G401.6 (cell line): ENCODE measurements at regions not wholly inside any gene's neighbourhood (a gene's known extent, or its start where the extent isn't known, plus 50 kb on each side); places are given as distances from the start of the nearest gene placed in this dataset.
"Not testable (repeated sequence)": the region's sequence is repeated elsewhere in the genome, so short reads cannot be mapped to it uniquely, and the experiment has no call there.

Experiments used
- FAIRE-seq: peaks from 2 replicates; lab custom pipeline; 2012; peaks lifted over from hg19 to GRCh38; lab: Jason Lieb, UNC

DNA sequence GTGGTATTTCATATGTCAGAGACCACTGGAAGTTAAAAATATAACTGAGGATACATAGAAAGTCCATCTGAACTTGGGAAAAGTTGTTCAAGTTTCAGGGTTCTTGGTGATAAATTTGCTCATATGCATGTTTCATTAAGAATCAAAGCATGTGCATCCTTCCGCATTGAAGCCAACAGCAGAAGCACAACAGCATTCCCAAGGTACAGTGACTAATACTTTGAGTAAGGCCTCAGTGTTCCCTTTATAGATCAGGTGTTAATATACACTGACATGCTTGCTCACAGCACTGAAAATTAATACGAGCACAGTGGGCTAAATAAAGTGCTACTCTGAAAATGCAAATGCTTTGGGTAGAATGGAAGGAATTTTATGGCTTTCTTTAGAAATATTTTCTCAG is 691.1 kb downstream of the METTL15 start:
- FAIRE-seq: no peak

- no peak for FAIRE-seq
Observed at GRCh38 chr11:28798286-28798685, 690.1 kb downstream of the METTL15 start.

DNA sequence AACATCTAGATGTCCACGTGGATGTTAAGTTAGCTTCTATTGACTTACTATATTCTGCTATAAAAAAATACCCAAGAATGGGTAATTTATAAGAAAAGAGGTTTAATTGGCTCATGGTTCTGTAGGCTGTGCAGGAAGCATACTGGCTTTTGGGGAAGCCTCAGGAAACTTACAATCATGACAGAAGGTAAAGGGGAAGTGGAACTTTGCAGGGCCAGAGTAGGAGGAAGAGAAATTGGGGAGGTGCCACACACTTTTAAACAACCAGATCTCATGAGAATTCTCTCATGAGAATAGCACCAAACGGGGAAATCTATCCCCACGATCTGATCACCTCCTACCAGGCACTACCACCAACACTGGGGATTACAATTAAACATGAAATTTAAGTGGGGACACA is 689.3 kb downstream of the METTL15 start:
- no peak for FAIRE-seq

- FAIRE-seq: no peak
Observed at GRCh38 chr11:28794405-28794804, 686.2 kb downstream of the METTL15 start.

DNA sequence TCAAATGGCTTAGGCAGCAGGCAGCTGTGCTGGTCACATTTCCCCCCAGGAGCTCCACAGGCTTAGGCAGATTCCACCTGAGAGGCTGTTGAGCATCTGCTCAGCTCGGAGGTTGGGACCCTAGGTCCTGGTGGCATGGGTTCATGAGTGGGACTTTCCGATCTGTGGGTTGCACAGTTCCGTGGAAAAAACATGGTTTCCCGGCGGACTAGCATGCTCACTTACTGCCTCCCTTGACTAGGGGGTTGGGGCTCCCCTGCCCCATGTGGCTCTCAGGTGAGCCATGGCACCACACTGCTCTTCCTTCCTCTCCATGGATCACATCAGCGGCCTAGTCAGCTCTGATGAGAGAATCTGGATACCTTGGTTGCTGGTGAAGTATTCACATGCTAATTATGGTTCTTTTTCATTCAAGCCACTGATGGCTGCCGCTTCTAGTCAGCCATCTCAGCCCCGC is 685.1 kb downstream of the METTL15 start:
- FAIRE-seq: no peak

DNA sequence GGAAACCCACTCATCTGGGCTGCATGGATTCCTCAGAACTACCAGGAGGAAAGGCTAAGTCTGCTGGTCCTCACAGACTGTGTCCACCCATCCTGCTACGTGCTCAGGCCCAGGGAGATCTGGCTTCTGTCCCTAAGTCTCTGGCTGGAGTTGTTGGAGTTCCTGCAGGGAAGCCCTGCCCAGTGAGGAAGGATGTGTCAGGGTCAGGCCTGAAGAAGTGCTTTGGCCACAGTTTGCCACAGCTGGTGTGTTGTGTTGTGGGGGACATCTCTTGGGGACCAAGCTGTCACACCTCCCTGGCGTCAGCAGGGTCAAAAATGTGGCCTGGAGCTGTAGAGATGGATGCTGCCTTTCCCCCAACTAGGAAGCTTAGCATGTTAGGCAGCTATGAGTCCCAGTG is 684.7 kb downstream of the METTL15 start:
- FAIRE-seq: no peak

GRCh38 chr11:28787897-28788296 is 679.7 kb downstream of the METTL15 start:
- not testable (repeated sequence) for FAIRE-seq

GRCh38 chr11:28777126-28777525 is 668.9 kb downstream of the METTL15 start:
- no peak for FAIRE-seq

DNA sequence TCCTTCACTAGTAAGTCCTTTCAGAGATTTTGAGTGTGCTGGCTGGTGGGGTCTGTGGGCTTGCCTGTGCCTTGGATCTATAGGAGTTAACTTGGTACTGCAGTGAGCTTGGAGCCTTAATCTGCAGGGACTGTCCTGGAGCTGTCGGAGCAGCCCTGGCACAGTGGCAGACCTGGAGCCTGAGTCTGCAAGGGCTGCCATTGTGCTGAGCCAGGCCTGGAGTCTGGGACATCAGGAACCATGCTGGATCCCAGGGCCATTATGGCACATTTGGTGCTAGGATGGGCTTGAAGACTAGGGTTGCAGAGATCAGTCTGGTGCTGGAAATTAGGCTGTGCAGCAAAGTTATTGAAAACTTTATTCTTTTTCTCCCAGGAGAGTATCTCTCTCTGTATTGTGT is 665.4 kb downstream of the METTL15 start:
- no peak for FAIRE-seq

- no peak for FAIRE-seq
Observed at GRCh38 chr11:28770806-28771205, 662.6 kb downstream of the METTL15 start.

DNA sequence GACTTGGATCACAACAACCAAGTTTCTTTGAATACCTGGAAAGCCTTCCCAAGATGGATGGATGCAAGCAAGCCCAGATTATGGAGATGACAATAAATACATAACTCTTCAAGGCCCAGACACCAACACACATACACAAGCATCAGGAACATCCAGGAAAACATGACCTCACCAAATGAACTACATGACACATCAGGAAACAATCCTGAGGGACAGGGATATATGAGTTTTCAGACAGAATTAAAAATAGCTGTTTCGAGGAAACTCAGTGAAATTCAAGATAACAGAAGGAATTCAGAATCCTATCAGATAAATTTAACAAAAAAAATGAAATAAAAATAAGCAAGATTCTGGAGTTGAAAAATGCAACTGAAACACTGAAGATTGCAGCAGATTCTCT is 659.4 kb downstream of the METTL15 start:
- no peak for FAIRE-seq

DNA sequence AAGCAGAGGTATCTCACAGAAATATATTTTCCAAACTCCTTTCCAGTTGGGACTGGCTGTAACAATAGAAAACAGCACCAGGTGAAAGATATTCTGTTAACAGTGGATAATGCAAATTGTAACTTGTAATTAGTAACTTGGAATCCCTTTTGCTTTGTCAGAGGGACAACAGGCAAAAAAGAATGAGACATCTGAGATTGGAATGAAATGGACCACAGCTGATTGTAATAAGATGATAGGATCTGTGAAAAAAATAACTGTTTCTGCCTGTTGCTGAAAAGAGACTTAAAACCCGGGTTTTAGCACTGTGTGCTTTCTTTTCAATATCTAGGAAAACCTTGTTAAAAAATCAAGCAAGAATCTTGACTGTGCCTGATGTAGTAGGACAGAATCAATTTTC is 655.7 kb downstream of the METTL15 start:
- no peak for FAIRE-seq

DNA sequence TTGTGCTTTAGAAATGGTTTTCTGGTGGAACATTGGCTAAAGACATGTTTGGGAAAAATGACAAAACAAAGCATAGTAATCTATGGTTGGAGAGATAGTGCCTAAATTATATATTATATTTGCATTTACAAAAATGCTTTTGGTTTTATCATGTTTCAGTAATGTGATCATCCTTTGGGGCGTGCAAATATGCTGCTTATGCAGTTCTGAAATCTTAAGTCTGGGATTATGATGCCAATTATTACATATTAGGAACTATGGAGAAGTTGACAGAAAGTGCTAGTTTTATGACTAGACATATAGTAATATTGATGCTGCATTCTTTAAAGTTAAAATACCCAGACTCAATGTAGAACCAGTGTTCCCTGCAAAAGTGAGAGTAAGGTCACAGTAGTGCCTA is 655.0 kb downstream of the METTL15 start:
- FAIRE-seq: no peak

DNA sequence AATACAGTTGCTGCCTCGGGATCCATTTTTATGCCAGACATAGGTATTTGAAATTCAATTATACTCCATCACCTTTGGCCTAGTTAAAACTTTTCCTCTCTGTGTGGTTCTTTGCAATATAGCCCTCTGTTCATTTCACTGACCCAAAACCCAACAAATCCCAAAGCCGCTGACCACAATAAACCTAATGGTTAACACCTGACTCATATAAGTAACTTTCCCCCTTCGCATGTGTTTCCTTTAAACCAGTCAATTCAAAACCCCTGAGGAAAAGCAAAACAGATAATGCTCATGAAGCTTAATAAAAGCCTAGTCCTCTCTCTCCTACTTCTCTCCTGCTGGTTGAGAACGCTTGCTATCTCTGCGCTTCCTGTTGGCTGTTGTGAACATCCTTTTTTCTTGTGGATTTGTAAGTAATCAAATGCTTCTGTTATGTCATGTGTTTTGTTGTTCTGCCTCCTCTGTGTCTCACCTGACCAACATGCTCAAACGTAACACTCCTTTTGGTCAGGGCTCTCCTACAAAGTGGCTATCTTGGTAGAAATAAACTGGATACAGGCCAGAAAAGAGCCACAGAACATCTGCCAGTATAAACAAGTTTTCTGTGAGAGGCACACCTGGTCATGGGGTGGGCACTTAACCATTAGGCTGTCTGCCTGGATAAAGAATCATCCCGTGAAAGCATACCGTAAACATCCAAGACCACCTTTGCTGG is 652.6 kb downstream of the METTL15 start:
- FAIRE-seq: no peak

DNA sequence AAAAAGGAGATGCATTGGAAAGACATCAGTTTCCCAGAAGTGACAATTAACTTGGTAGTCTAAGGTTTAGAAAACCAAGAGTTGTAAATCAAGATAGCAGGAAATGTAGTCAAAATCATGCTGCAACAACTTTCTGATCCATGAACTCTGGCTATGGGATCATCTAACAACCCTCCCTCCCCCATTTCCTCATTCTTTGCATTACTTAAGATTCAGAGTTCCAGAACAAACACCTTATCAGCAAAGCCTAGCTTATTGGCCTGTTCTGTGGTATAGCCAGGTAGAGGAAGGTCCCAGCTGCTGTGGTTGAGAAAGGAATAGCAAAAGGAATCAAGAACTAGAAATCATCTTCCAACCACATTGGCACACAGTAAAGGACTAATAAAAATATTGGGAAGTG is 651.1 kb downstream of the METTL15 start:
- no peak for FAIRE-seq

DNA sequence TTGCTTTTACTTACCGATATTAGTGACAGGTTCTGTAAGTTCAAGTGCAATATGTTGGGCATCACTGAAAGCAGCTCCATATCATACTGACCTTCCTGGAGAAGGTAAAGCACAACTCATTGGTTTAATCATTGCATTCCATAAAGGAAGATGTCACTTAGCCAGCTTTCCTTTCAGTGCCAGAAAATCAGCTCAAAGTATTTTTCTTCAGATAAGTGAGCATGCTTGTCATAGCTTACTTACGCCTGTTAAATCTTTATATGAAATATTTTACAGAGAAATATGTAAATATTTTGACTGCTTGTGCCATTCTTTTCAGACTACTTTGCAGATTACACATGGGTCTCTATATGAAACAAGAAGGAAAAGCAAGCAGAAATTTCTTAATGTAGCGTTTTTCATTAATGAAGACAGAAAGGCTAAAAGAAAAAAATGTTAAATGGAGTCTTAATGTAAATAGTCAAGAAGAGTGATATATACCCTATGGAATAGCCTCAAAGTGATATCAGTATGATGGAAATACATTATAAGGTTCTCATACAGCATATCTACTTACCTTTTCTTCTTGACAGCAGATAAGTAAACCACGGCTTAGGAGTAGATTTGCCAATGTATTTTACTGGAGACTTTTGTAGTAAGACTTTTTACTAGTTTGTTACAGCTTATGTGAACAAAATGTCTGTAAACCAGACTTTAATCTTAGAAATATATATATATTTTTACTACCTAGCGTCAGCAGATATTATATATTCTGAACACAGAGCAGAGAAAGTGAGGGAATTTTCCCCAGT is 649.7 kb downstream of the METTL15 start:
- FAIRE-seq: no peak

GRCh38 chr11:28756977-28757376 is 648.8 kb downstream of the METTL15 start:
- FAIRE-seq: no peak

DNA sequence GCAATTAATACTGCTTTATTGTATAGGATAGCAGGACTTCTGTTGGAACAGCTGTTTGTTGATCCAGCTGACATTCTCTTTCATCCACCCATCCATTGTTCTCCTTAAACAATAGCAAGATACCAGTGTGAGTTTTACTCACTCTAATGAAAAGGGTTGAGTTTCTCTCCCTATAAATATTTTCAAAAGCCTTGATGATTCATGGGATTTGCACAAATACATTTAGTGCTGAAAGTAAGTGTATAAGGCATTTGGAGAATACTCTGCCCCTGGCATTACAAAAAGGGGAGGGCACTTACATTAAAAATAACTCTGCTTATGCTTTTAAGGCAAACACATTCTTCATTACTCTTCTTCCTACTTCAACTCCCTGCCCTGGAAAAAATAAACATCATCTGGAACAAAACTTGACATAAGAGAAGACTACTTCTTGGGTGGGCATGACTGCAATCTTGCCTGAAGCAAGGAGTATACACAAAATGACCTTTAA is 634.9 kb downstream of the METTL15 start:
- no peak for FAIRE-seq

DNA sequence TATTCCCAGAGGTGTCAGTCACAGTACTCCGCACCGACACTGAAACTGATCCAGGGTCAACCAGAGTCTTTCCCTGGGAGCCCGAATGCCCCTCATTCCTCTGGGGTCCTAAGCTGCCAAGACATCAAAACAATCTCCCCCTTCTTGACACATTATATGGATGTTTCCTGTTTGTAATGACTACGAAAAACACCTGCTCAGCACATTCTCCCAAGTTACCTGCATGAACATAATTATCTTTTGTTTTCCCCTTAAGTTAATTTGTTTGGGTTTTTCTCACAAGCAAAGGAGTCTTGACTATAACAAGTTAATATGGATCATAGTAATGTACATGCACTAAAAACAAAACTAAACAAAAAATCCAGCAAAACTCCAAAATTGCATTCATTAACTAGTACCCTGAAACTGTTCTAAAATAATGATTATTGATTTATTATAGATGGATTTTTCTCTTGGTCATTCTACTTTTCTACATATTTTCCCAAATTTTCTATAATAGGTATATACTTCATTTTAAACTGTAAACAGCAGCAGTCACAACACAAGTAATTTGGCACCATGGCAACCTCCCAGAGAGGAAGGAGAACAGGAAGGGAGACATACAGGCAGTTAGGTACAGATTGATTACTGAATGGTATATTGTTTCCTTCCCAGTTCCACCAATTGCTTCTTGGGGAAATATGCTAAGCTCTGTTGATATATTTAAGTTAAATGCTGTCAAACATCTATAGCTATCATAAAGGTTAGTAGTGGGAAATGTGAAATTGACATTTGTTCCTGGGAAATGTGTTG is 631.5 kb downstream of the METTL15 start:
- no peak for FAIRE-seq

DNA sequence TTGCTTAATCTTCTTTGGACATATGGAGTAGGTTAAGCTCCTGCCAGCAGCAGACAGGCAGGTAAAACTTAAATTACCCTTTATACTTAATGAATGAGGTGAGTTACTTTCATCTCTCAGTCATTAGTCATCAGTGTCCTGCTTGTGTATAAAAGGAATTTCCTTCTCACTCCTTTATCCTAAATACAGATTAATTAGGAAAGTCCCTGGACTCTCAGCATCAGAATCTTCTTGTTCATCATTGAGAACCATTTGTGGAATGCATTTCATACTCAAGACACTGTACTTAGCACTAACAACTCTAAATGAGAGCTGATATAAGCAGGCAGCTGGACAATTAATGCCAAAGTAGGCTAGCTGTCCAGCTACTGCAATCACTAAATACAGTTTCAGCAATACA is 630.4 kb downstream of the METTL15 start:
- FAIRE-seq: no peak

DNA sequence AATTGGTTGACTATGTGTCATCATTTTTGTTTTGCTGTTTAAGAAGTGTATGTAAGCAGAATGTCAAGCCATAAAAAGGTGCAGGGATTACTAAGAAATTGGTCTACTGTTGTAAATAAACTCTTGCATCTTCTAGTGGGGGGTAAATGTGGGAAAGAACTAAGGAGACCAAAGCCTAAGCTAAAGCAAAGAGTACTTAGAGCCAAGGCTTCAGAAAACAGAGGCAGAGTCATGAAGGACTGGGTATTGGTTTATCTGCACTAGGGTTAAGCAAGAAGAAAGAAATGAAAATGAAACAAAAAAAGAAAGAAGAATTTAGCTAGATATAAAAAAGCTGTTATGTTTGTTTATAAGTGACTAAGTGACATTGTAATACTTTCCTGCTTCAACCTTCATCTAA is 628.1 kb downstream of the METTL15 start:
- no peak for FAIRE-seq

DNA sequence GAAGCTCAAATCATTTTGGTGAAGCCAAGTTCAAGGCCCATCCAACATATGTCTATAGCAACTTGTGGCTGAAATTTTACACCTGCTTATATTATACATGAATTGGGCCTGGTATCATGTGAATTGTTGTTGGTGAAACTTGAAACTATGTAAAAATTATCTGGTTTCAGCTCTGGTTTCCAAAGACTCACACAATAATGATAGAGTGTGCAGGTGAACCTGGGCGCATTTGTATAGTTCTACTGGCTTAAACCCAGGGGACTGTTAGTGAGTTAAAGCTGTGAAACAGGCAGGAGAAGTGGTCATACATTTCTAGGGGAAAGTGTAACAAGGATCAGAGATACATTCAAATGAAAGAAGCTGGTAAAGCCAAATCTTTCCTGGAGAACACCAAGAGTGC is 627.3 kb downstream of the METTL15 start:
- no peak for FAIRE-seq

- FAIRE-seq: no peak
Observed at GRCh38 chr11:28730889-28731288, 622.7 kb downstream of the METTL15 start.
